H9 (cell line): ENCODE measurements at regions not wholly inside any gene's neighbourhood (a gene's known extent, or its start where the extent isn't known, plus 50 kb on each side); places are given as distances from the start of the nearest gene placed in this dataset.

Experiments
- DNase-seq: peaks from one replicate; pipeline ENCODE4 v3.0.0-alpha.2; 2017
- H2AFZ ChIP-seq: one replicate; pipeline ENCODE4 v1.6.1; 2013; ENCODE audit warnings: mild to moderate bottlenecking, low read length, control low read depth, moderate library complexity
- H2AK5ac ChIP-seq: 2 replicates; pipeline ENCODE4 v1.6.1; 2013; ENCODE audit warnings: low read length, control low read depth, mixed read lengths; ENCODE audit not compliant: insufficient read length
- H2BK120ac ChIP-seq: one replicate; pipeline ENCODE4 v1.6.1; 2013; ENCODE audit warnings: low read depth, mild to moderate bottlenecking, low read length, control low read depth, inconsistent platforms; ENCODE audit not compliant: poor library complexity, severe bottlenecking
- H2BK12ac ChIP-seq: 2 replicates; pipeline ENCODE4 v1.6.1; 2013; ENCODE audit warnings: low read length, control low read depth, mixed read lengths, low read depth; ENCODE audit not compliant: insufficient read length
- H2BK15ac ChIP-seq: 2 replicates; pipeline ENCODE4 v1.6.1; 2013; ENCODE audit warnings: low read depth, low read length, control low read depth
- H2BK20ac ChIP-seq: one replicate; pipeline ENCODE4 v1.6.1; 2013; ENCODE audit warnings: low read depth, mild to moderate bottlenecking, low read length, control low read depth, inconsistent platforms; ENCODE audit not compliant: poor library complexity, severe bottlenecking
- H2BK5ac ChIP-seq: 2 replicates; pipeline ENCODE4 v1.6.1; 2013; ENCODE audit warnings: low read length, control low read depth, mixed read lengths; ENCODE audit not compliant: insufficient read length
- H3K14ac ChIP-seq: 2 replicates; pipeline ENCODE4 v1.6.1; 2013; ENCODE audit warnings: low read length, control low read depth; ENCODE audit not compliant: insufficient read depth
- H3K18ac ChIP-seq: 2 replicates; pipeline ENCODE4 v1.6.1; 2013; ENCODE audit warnings: low read depth, mild to moderate bottlenecking, mixed read lengths, low read length, control low read depth; ENCODE audit not compliant: insufficient read length
- H3K23ac ChIP-seq: 2 replicates; pipeline ENCODE4 v1.6.1; 2013; ENCODE audit warnings: low read length, control low read depth, mixed read lengths, low read depth; ENCODE audit not compliant: insufficient read length
- H3K23me2 ChIP-seq: 2 replicates; pipeline ENCODE4 v1.6.1; 2013; ENCODE audit warnings: low read depth, mild to moderate bottlenecking, mixed read lengths, low read length, control low read depth; ENCODE audit not compliant: insufficient read length, poor library complexity, severe bottlenecking
- H3K27ac ChIP-seq: 2 replicates; pipeline ENCODE4 v1.5.1; 2013; ENCODE audit warnings: low read length, control low read depth, mixed read lengths, low read depth; ENCODE audit not compliant: insufficient read length
- H3K27me3 ChIP-seq: 2 replicates; pipeline ENCODE4 v1.6.1; 2013; ENCODE audit warnings: low read length, control low read depth, inconsistent platforms; ENCODE audit not compliant: insufficient read depth
- H3K4ac ChIP-seq: 2 replicates; pipeline ENCODE4 v1.6.1; 2013; ENCODE audit warnings: low read depth, mild to moderate bottlenecking, control low read depth, inconsistent platforms, low read length, moderate library complexity
- H3K4me1 ChIP-seq: 2 replicates; pipeline ENCODE4 v1.6.1; 2013; ENCODE audit warnings: low read length, control low read depth, inconsistent platforms; ENCODE audit not compliant: insufficient read depth
- H3K4me2 ChIP-seq: 2 replicates; pipeline ENCODE4 v1.6.1; 2013; ENCODE audit warnings: low read length, control low read depth, mixed read lengths; ENCODE audit not compliant: insufficient read length, insufficient read depth
- H3K56ac ChIP-seq: 2 replicates; pipeline ENCODE4 v1.6.1; 2013; ENCODE audit warnings: low read depth, mild to moderate bottlenecking, mixed read lengths, low read length, control low read depth; ENCODE audit not compliant: insufficient read length
- H3K79me1 ChIP-seq: 2 replicates; pipeline ENCODE4 v1.6.1; 2013; ENCODE audit warnings: low read depth, mild to moderate bottlenecking, moderate library complexity, low read length, control low read depth, inconsistent platforms; ENCODE audit not compliant: insufficient read depth, poor library complexity, severe bottlenecking
- H3K79me2 ChIP-seq: 2 replicates; pipeline ENCODE4 v1.6.1; 2013; ENCODE audit warnings: low read length, control low read depth, inconsistent platforms; ENCODE audit not compliant: insufficient read depth
- H3K9ac ChIP-seq: 2 replicates; pipeline ENCODE4 v1.6.1; 2013; ENCODE audit warnings: low read length, control low read depth, mixed read lengths; ENCODE audit not compliant: insufficient read length; ENCODE audit errors: extremely low read depth
- H3K9me3 ChIP-seq: one replicate; pipeline ENCODE4 v1.6.1; 2013; ENCODE audit warnings: low read depth, low read length, inconsistent platforms; ENCODE audit not compliant: control insufficient read depth
- H3T11ph ChIP-seq: one replicate; pipeline ENCODE4 v1.6.1; 2013; ENCODE audit warnings: mild to moderate bottlenecking, low read length, control low read depth, inconsistent platforms
- H4K20me1 ChIP-seq: one replicate; pipeline ENCODE4 v1.6.1; 2013; ENCODE audit not compliant: control insufficient read depth, insufficient read length, insufficient read depth
- H4K5ac ChIP-seq: 2 replicates; pipeline ENCODE4 v1.6.1; 2013; ENCODE audit warnings: low read depth, mild to moderate bottlenecking, mixed read lengths, low read length, control low read depth; ENCODE audit not compliant: insufficient read length
- H4K8ac ChIP-seq: replicated peaks from 2 replicates; pipeline ENCODE4 v1.6.1; 2013; ENCODE audit warnings: low read length, control low read depth, mixed read lengths, low read depth; ENCODE audit not compliant: insufficient read length
- H4K91ac ChIP-seq: 2 replicates; pipeline ENCODE4 v1.6.1; 2013; ENCODE audit warnings: low read depth, mild to moderate bottlenecking, moderate library complexity, mixed read lengths, low read length, control low read depth; ENCODE audit not compliant: insufficient read length
- H3K27ac Mint-ChIP-seq, 3 experiments: 2 replicates in 2 of 3; 3 replicates in 1 of 3; pipeline ENCODE4 v1.8.0; 2020 to 2021; ENCODE audit warnings: mixed read lengths in 3 of 3, mild to moderate bottlenecking in 1 of 3, moderate library complexity in 1 of 3
- H3K27me3 Mint-ChIP-seq: 2 replicates; pipeline ENCODE4 v1.8.0; 2021; ENCODE audit warnings: low read depth, mild to moderate bottlenecking, moderate library complexity, mixed read lengths
- H3K36me3 Mint-ChIP-seq, 3 experiments: 2 replicates in 2 of 3; 3 replicates in 1 of 3; pipeline ENCODE4 v1.8.0; 2020 to 2021; ENCODE audit warnings: low read depth in 3 of 3, mixed read lengths in 3 of 3; ENCODE audit not compliant: insufficient read depth in 1 of 3
- H3K4me1 Mint-ChIP-seq, 2 experiments: 2 replicates each; pipeline ENCODE4 v1.8.0; 2020; ENCODE audit warnings: mixed read lengths in 2 of 2
- H3K4me3 Mint-ChIP-seq, 2 experiments: 2 replicates in 1 of 2; 3 replicates in 1 of 2; pipeline ENCODE4 v1.8.0; 2020 to 2021; ENCODE audit warnings: mild to moderate bottlenecking in 2 of 2, mixed read lengths in 2 of 2, moderate library complexity in 1 of 2
- H3K9me3 Mint-ChIP-seq, 2 experiments: 2 replicates in 1 of 2; 3 replicates in 1 of 2; pipeline ENCODE4 v1.8.0; 2020; ENCODE audit warnings: mild to moderate bottlenecking in 2 of 2, mixed read lengths in 2 of 2, moderate library complexity in 1 of 2
- WGBS: extraction: QIAGEN DNeasy Blood & Tissue Kit; methylation state at CpG from one replicate; pipeline ENCODE4 v1.1.7; 2013; ENCODE audit warnings: missing lambda C conversion rate, low lambda C conversion rate, mixed read lengths; ENCODE audit not compliant: insufficient read length; ENCODE audit errors: extremely low coverage; 5-methylcytosine and 5-hydroxymethylcytosine counted together
- TF ChIP-seq, protein P1 (sequence below): fragments of 200-600 bp; sonication (generic); conservative IDR thresholded peaks from 3 replicates; pipeline ENCODE4 v1.8.0; 2021; ENCODE audit warnings: antibody characterized with exemption, mild to moderate bottlenecking

DNA sequence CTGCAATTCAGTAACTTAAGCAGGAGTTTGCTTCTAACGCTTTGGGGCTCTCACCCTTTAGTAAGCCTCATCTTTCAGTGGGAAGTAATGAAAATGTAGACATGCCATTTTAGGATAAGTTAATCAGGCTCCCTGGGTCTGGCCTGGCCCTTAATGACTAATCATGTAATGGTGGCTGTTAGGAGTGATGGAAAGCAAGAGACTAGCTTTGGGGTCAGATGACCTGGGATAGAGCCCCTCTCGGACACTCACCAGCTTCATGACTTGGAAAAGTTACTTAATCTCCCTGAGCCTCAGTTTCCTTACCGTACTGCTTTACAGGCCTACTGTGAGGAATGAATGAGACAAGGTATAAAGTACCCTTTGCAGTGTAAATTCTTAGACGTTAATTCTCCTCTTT is 194.4 kb downstream of the LPIN1 start:
- Histone ChIP-seq H3K79me2 (no peaks in the 10 kb centered on the region), H2BK5ac (no peak overlapping the region), H2AFZ (no peak overlapping the region), H3K14ac (no peak overlapping the region), H3K27ac (no peak overlapping the region), H3K23ac (no peak overlapping the region), H3K9ac (no peak overlapping the region), H4K91ac (no peak overlapping the region), H3T11ph (no peak overlapping the region), H2BK120ac (no peak overlapping the region), H4K5ac (no peak overlapping the region), H3K9me3 (no peaks in the 10 kb centered on the region), H3K18ac (no peak overlapping the region), H3K56ac (no peak overlapping the region), H3K4me1 (no peaks in the 10 kb centered on the region), H3K27me3 (no peaks in the 10 kb centered on the region), H3K4ac (no peak overlapping the region), H4K20me1 (no peaks in the 10 kb centered on the region), H2BK12ac (no peak overlapping the region), H3K79me1 (no peaks in the 10 kb centered on the region), H2AK5ac (no peak overlapping the region), H4K8ac (no peak overlapping the region), H3K4me2 (no peak overlapping the region), H2BK20ac (no peak overlapping the region), H2BK15ac (no peak overlapping the region), H3K23me2 (no peaks in the 10 kb centered on the region)
- no peak overlapping the region for H3K4me3 Mint-ChIP-seq
- WGBS: no CpG with 5 or more reads among the region's 4 CpGs
- H3K4me1 Mint-ChIP-seq: no peaks in the 10 kb centered on the region
- H3K36me3 Mint-ChIP-seq: no peaks in the 10 kb centered on the region
- no peaks in the 10 kb centered on the region; a peak in 1 of 5 replicates for H3K9me3 Mint-ChIP-seq
- H3K27me3 Mint-ChIP-seq: no peaks in the 10 kb centered on the region; the same call in 1 of the 2 replicates
- DNase-seq: no peak
- TF ChIP-seq, protein P1, sequence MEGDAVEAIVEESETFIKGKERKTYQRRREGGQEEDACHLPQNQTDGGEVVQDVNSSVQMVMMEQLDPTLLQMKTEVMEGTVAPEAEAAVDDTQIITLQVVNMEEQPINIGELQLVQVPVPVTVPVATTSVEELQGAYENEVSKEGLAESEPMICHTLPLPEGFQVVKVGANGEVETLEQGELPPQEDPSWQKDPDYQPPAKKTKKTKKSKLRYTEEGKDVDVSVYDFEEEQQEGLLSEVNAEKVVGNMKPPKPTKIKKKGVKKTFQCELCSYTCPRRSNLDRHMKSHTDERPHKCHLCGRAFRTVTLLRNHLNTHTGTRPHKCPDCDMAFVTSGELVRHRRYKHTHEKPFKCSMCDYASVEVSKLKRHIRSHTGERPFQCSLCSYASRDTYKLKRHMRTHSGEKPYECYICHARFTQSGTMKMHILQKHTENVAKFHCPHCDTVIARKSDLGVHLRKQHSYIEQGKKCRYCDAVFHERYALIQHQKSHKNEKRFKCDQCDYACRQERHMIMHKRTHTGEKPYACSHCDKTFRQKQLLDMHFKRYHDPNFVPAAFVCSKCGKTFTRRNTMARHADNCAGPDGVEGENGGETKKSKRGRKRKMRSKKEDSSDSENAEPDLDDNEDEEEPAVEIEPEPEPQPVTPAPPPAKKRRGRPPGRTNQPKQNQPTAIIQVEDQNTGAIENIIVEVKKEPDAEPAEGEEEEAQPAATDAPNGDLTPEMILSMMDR: no peak
- H3K27ac Mint-ChIP-seq: no peak overlapping the region
